ENCODE measurements at regions not wholly inside any gene's neighbourhood (a gene's known extent, or its start where the extent isn't known, plus 50 kb on each side); places are given as distances from the start of the nearest gene placed in this dataset.

- Mint-ChIP-seq H3K36me3 (ENCODE audit: unreplicated experiment) (no peaks in the 10 kb centered on the region), H3K27ac (ENCODE audit: unreplicated experiment) (no peak overlapping the region), H3K9me3 (ENCODE audit: unreplicated experiment) (peaks cover 3% of the 10 kb centered on the region), H3K4me1 (ENCODE audit: low read depth, unreplicated experiment) (no peaks in the 10 kb centered on the region), H3K4me3 (ENCODE audit: unreplicated experiment) (no peak overlapping the region), H3K27me3 (ENCODE audit: unreplicated experiment) (peaks cover 4% of the 10 kb centered on the region)
- TF ChIP-seq CTCF (IDR thresholded peaks at IDR 0.05; ENCODE audit: partially characterized antibody, unreplicated experiment), result no peak
- no peak for DNase-seq
These were observed 327.0 kb upstream of the NOCT start for GRCh38 chr4:138688408-138689085.

GRCh38 chr4:138686106-138686835, 329.3 kb upstream of the NOCT start:
- TF ChIP-seq CTCF (IDR thresholded peaks at IDR 0.05; ENCODE audit: partially characterized antibody, unreplicated experiment), result no peak

DNA sequence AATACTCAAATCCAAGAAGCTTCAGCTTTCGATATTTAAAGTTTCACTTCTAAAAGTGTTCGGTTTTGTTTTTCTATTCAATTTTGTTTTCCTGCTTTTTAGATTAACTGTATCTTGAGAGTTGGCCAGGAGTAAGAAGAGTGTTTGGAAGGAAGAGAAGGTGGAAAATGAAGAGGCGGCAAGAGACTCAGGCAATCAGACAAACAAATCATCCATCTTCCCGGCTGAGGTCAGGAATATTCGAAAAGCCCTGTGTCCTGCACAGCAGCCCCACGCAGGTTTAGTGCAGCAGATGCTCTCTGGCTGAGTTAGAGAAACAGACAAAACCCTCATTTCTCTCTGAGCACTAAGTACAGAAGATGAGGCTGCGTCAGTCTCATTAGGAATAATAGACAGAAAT, 330.3 kb upstream of the NOCT start:
- no peaks in the 10 kb centered on the region for H3K36me3 Mint-ChIP-seq (ENCODE audit: unreplicated experiment)
- no peak for TF ChIP-seq CTCF (IDR thresholded peaks at IDR 0.05; ENCODE audit: partially characterized antibody, unreplicated experiment)
- peaks cover 17% of the 10 kb centered on the region for H3K4me1 Mint-ChIP-seq (ENCODE audit: low read depth, unreplicated experiment)
- H3K27me3 Mint-ChIP-seq (ENCODE audit: unreplicated experiment), result peaks cover 2% of the 10 kb centered on the region
- DNase-seq, result no peak
- H3K27ac Mint-ChIP-seq (ENCODE audit: unreplicated experiment), result no peak overlapping the region
- H3K9me3 Mint-ChIP-seq (ENCODE audit: unreplicated experiment), result peaks cover 3% of the 10 kb centered on the region
- H3K4me3 Mint-ChIP-seq (ENCODE audit: unreplicated experiment), result no peak overlapping the region

More at GRCh38 chr4:138686106-138686835, 329.3 kb upstream of the NOCT start:
- H3K4me3 Mint-ChIP-seq (ENCODE audit: unreplicated experiment), result no peak overlapping the region
- H3K27ac Mint-ChIP-seq (ENCODE audit: unreplicated experiment), result no peak overlapping the region
- H3K27me3 Mint-ChIP-seq (ENCODE audit: unreplicated experiment), result peaks cover 2% of the 10 kb centered on the region
- peaks cover 3% of the 10 kb centered on the region for H3K9me3 Mint-ChIP-seq (ENCODE audit: unreplicated experiment)
- no peaks in the 10 kb centered on the region for H3K36me3 Mint-ChIP-seq (ENCODE audit: unreplicated experiment)
- peaks cover 11% of the 10 kb centered on the region for H3K4me1 Mint-ChIP-seq (ENCODE audit: low read depth, unreplicated experiment)
- DNase-seq, result no peak

GRCh38 chr4:138680989-138681604, 334.5 kb upstream of the NOCT start:
- H3K4me1 Mint-ChIP-seq (ENCODE audit: low read depth, unreplicated experiment), result peaks cover 17% of the 10 kb centered on the region
- DNase-seq, result peak; percentile 84
- no peaks in the 10 kb centered on the region for H3K9me3 Mint-ChIP-seq (ENCODE audit: unreplicated experiment)
- no peak overlapping the region for H3K27ac Mint-ChIP-seq (ENCODE audit: unreplicated experiment)
- no peaks in the 10 kb centered on the region for H3K36me3 Mint-ChIP-seq (ENCODE audit: unreplicated experiment)
- no peaks in the 10 kb centered on the region for H3K27me3 Mint-ChIP-seq (ENCODE audit: unreplicated experiment)
- no peak overlapping the region for H3K4me3 Mint-ChIP-seq (ENCODE audit: unreplicated experiment)
- peak; percentile 99 for TF ChIP-seq CTCF (IDR thresholded peaks at IDR 0.05; ENCODE audit: partially characterized antibody, unreplicated experiment)

GRCh38 chr4:138680256-138680655, 335.3 kb upstream of the NOCT start:
- Mint-ChIP-seq H3K4me1 (ENCODE audit: low read depth, unreplicated experiment) (peaks cover 21% of the 10 kb centered on the region), H3K27ac (ENCODE audit: unreplicated experiment) (no peak overlapping the region), H3K4me3 (ENCODE audit: unreplicated experiment) (no peak overlapping the region), H3K36me3 (ENCODE audit: unreplicated experiment) (no peaks in the 10 kb centered on the region), H3K9me3 (ENCODE audit: unreplicated experiment) (peaks cover 3% of the 10 kb centered on the region), H3K27me3 (ENCODE audit: unreplicated experiment) (no peaks in the 10 kb centered on the region)
- no peak for TF ChIP-seq CTCF (IDR thresholded peaks at IDR 0.05; ENCODE audit: partially characterized antibody, unreplicated experiment)
- no peak for DNase-seq
